ENCODE measurements at regions not wholly inside any gene's neighbourhood (a gene's known extent, or its start where the extent isn't known, plus 50 kb on each side); places are given as distances from the start of the nearest gene placed in this dataset.

DNA sequence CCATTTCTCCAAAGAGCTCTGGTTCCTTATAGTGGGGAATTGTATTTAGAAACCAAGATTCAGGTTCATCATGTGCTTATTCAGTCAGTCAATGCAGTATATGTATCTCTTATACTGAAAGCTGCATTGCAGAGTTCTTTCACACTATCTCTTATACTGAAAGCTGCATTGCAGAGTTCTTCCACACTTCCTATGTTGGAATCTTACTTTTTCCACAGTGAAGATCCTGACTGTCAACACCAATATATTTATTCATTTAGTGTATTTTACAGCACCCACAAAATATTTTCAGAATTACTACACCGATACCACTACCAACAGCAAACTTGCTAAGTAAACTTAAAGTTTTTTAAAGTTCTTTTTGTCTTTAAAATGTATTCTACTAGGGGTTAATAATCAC lies 349.3 kb upstream of the MMS22L start:
- Mint-ChIP-seq H3K9me3 (ENCODE audit: unreplicated experiment) (peaks cover 3% of the 10 kb centered on the region), H3K4me1 (ENCODE audit: low read depth, unreplicated experiment) (peaks cover 9% of the 10 kb centered on the region), H3K27me3 (ENCODE audit: low read depth, unreplicated experiment) (no peaks in the 10 kb centered on the region), H3K27ac (ENCODE audit: unreplicated experiment) (no peak overlapping the region), H3K36me3 (ENCODE audit: low read depth, unreplicated experiment) (no peaks in the 10 kb centered on the region), H3K4me3 (ENCODE audit: unreplicated experiment) (no peak overlapping the region)
- Histone ChIP-seq H3K27ac (ENCODE audit: low read depth, low read length) (no peak overlapping the region), H3K4me2 (ENCODE audit: low read length) (no peak overlapping the region), H3K4me3 (ENCODE audit: insufficient read depth, low read depth, low read length) (no peak overlapping the region), H3K27me3 (ENCODE audit: insufficient read depth, low read length) (no peaks in the 10 kb centered on the region), H3K4me1 (ENCODE audit: insufficient read depth, low read length) (peaks cover 8% of the 10 kb centered on the region), H3K36me3 (ENCODE audit: insufficient read depth, low read length) (no peaks in the 10 kb centered on the region), H3K9me3 (ENCODE audit: insufficient read depth, low read depth, low read length) (no peaks in the 10 kb centered on the region), H2AFZ (ENCODE audit: low read depth, low read length) (no peak overlapping the region), H4K20me1 (ENCODE audit: insufficient read depth, low read length) (no peaks in the 10 kb centered on the region), H3K79me2 (ENCODE audit: insufficient read depth, low read length) (no peaks in the 10 kb centered on the region), H3K9ac (ENCODE audit: low read length) (no peak overlapping the region)
- TF ChIP-seq, protein P1, sequence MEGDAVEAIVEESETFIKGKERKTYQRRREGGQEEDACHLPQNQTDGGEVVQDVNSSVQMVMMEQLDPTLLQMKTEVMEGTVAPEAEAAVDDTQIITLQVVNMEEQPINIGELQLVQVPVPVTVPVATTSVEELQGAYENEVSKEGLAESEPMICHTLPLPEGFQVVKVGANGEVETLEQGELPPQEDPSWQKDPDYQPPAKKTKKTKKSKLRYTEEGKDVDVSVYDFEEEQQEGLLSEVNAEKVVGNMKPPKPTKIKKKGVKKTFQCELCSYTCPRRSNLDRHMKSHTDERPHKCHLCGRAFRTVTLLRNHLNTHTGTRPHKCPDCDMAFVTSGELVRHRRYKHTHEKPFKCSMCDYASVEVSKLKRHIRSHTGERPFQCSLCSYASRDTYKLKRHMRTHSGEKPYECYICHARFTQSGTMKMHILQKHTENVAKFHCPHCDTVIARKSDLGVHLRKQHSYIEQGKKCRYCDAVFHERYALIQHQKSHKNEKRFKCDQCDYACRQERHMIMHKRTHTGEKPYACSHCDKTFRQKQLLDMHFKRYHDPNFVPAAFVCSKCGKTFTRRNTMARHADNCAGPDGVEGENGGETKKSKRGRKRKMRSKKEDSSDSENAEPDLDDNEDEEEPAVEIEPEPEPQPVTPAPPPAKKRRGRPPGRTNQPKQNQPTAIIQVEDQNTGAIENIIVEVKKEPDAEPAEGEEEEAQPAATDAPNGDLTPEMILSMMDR (IDR thresholded peaks at IDR 0.05; ENCODE audit: insufficient read depth, low read depth, low read length), result no peak
- no peak for TF ChIP-seq EZH2 (IDR thresholded peaks at IDR 0.05; ENCODE audit: insufficient read depth, low read length)
- no peak for FAIRE-seq
- no peak for DNase-seq (ENCODE audit: low read depth)

DNA sequence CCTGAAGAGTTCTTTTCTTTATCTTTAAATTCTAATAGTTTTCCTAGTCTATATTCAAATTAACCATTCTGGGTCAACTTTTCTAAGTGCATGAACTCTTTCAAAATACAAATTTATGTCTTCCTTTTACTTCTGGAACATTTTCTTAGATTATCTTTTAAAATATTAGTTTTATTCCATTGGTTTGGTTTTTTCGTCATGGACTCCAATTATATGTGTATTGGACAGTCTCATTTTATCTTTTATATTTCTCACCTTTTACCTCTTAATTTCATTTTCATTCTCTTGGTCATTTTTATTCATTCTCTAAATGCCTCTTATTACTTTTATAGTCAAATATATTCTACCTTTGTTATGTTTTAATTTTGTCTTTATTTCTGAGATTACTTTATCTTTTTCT lies 356.7 kb upstream of the MMS22L start:
- no peak for DNase-seq (ENCODE audit: low read depth)
- TF ChIP-seq, protein P1 (IDR thresholded peaks at IDR 0.05; ENCODE audit: insufficient read depth, low read depth, low read length), result no peak
- no peak for TF ChIP-seq EZH2 (IDR thresholded peaks at IDR 0.05; ENCODE audit: insufficient read depth, low read length)
- Histone ChIP-seq H3K79me2 (ENCODE audit: insufficient read depth, low read length) (no peaks in the 10 kb centered on the region), H3K4me2 (ENCODE audit: low read length) (no peak overlapping the region), H3K9ac (ENCODE audit: low read length) (no peak overlapping the region), H3K4me3 (ENCODE audit: insufficient read depth, low read depth, low read length) (no peak overlapping the region), H3K4me1 (ENCODE audit: insufficient read depth, low read length) (no peaks in the 10 kb centered on the region), H2AFZ (ENCODE audit: low read depth, low read length) (no peak overlapping the region), H3K27me3 (ENCODE audit: insufficient read depth, low read length) (no peaks in the 10 kb centered on the region), H4K20me1 (ENCODE audit: insufficient read depth, low read length) (no peaks in the 10 kb centered on the region), H3K9me3 (ENCODE audit: insufficient read depth, low read depth, low read length) (no peaks in the 10 kb centered on the region), H3K36me3 (ENCODE audit: insufficient read depth, low read length) (no peaks in the 10 kb centered on the region), H3K27ac (ENCODE audit: low read depth, low read length) (no peak overlapping the region)
- FAIRE-seq, result no peak
- Mint-ChIP-seq H3K4me1 (ENCODE audit: low read depth, unreplicated experiment) (no peaks in the 10 kb centered on the region), H3K36me3 (ENCODE audit: low read depth, unreplicated experiment) (no peaks in the 10 kb centered on the region), H3K4me3 (ENCODE audit: unreplicated experiment) (no peak overlapping the region), H3K27me3 (ENCODE audit: low read depth, unreplicated experiment) (no peaks in the 10 kb centered on the region), H3K27ac (ENCODE audit: unreplicated experiment) (no peak overlapping the region), H3K9me3 (ENCODE audit: unreplicated experiment) (peaks cover 6% of the 10 kb centered on the region)

DNA sequence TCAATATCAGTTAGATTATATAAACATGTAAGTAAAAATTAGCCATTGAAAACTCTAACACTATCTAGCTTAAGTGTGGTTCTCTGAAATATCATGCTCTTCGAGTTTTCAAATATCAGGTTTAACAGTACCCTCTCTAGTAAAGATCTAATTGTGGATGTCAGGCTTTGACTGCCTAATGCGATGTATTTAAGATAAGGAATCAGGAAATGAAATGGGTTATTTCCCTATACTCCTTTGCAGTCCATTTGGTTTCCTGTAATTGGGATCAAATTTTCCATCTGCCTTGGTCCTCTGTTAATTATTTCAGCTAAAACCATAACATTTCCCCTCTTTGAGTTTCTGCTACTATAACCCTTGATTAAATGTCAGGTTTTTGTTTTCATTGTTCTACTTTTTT lies 361.3 kb upstream of the MMS22L start:
- Histone ChIP-seq H3K79me2 (ENCODE audit: insufficient read depth, low read length) (no peaks in the 10 kb centered on the region), H4K20me1 (ENCODE audit: insufficient read depth, low read length) (no peaks in the 10 kb centered on the region), H3K9me3 (ENCODE audit: insufficient read depth, low read depth, low read length) (no peaks in the 10 kb centered on the region), H3K4me2 (ENCODE audit: low read length) (no peak overlapping the region), H3K9ac (ENCODE audit: low read length) (no peak overlapping the region), H2AFZ (ENCODE audit: low read depth, low read length) (no peak overlapping the region), H3K4me1 (ENCODE audit: insufficient read depth, low read length) (no peaks in the 10 kb centered on the region), H3K36me3 (ENCODE audit: insufficient read depth, low read length) (no peaks in the 10 kb centered on the region), H3K27ac (ENCODE audit: low read depth, low read length) (no peak overlapping the region), H3K4me3 (ENCODE audit: insufficient read depth, low read depth, low read length) (no peak overlapping the region), H3K27me3 (ENCODE audit: insufficient read depth, low read length) (no peaks in the 10 kb centered on the region)
- DNase-seq (ENCODE audit: low read depth), result no peak
- FAIRE-seq, result no peak
- no peak for TF ChIP-seq EZH2 (IDR thresholded peaks at IDR 0.05; ENCODE audit: insufficient read depth, low read length)
- TF ChIP-seq, protein P1 (IDR thresholded peaks at IDR 0.05; ENCODE audit: insufficient read depth, low read depth, low read length), result no peak
- no peak overlapping the region for H3K27ac Mint-ChIP-seq (ENCODE audit: unreplicated experiment)
- H3K9me3 Mint-ChIP-seq (ENCODE audit: unreplicated experiment), result peaks cover 2% of the 10 kb centered on the region
- no peaks in the 10 kb centered on the region for H3K27me3 Mint-ChIP-seq (ENCODE audit: low read depth, unreplicated experiment)
- H3K36me3 Mint-ChIP-seq (ENCODE audit: low read depth, unreplicated experiment), result no peaks in the 10 kb centered on the region
- H3K4me1 Mint-ChIP-seq (ENCODE audit: low read depth, unreplicated experiment), result no peaks in the 10 kb centered on the region
- no peak overlapping the region for H3K4me3 Mint-ChIP-seq (ENCODE audit: unreplicated experiment)
